MM.1S (cell line): ENCODE measurements at regions not wholly inside any gene's neighbourhood (a gene's known extent, or its start where the extent isn't known, plus 50 kb on each side); places are given as distances from the start of the nearest gene placed in this dataset.
"Not testable (repeated sequence)": the region's sequence is repeated elsewhere in the genome, so short reads cannot be mapped to it uniquely, and the experiment has no call there.

Experiments
- DNase-seq: peaks from one replicate; pipeline ENCODE4 v3.0.0-alpha.2; 2015
- H2AFZ ChIP-seq: fragments of 300-600 bp; sonication (generic); 2 replicates; pipeline ENCODE4 v1.6.0; 2016; ENCODE audit warnings: antibody characterized with exemption, low read length
- H3F3A ChIP-seq: fragments of 300-600 bp; sonication (generic); 2 replicates; pipeline ENCODE4 v1.6.1; 2016; ENCODE audit warnings: mild to moderate bottlenecking, antibody characterized with exemption, low read length, moderate library complexity, mixed read lengths; ENCODE audit not compliant: insufficient read depth
- H3K27ac ChIP-seq: fragments of 300-600 bp; sonication (generic); 2 replicates; pipeline ENCODE4 v1.5.1; 2016; ENCODE audit warnings: mild to moderate bottlenecking, low read length
- H3K27me3 ChIP-seq: fragments of 300-600 bp; sonication (generic); replicated peaks from 2 replicates; pipeline ENCODE4 v1.6.0; 2016; ENCODE audit warnings: low read length; ENCODE audit not compliant: insufficient read depth
- H3K36me3 ChIP-seq: fragments of 300-600 bp; sonication (generic); replicated peaks from 2 replicates; pipeline ENCODE4 v1.6.1; 2016; ENCODE audit warnings: mild to moderate bottlenecking, low read length, mixed read lengths; ENCODE audit not compliant: insufficient read depth
- H3K4me1 ChIP-seq: fragments of 300-600 bp; sonication (generic); 2 replicates; pipeline ENCODE4 v1.6.1; 2016; ENCODE audit warnings: low read length, mixed read lengths
- H3K4me2 ChIP-seq: fragments of 300-600 bp; sonication (generic); 2 replicates; pipeline ENCODE4 v1.6.0; 2016; ENCODE audit warnings: low read depth, low read length
- H3K4me3 ChIP-seq: fragments of 300-600 bp; sonication (generic); 2 replicates; pipeline ENCODE4 v1.5.1; 2016; ENCODE audit warnings: low read length, mixed read lengths
- H3K79me2 ChIP-seq: fragments of 300-600 bp; sonication (generic); 2 replicates; pipeline ENCODE4 v1.6.1; 2016; ENCODE audit warnings: mixed run types, low read length, mixed read lengths
- H3K9ac ChIP-seq: fragments of 300-600 bp; sonication (generic); 2 replicates; pipeline ENCODE4 v1.6.1; 2016; ENCODE audit warnings: low read length, mixed read lengths
- H3K9me2 ChIP-seq: fragments of 300-600 bp; sonication (generic); replicated peaks from 2 replicates; pipeline ENCODE4 v1.6.1; 2016; ENCODE audit warnings: mild to moderate bottlenecking, low read length, mixed read lengths; ENCODE audit not compliant: insufficient read depth
- H3K9me3 ChIP-seq: fragments of 300-600 bp; sonication (generic); replicated peaks from 2 replicates; pipeline ENCODE4 v1.6.1; 2016; ENCODE audit warnings: mild to moderate bottlenecking, low read length, mixed read lengths; ENCODE audit not compliant: insufficient read depth
- H4K20me1 ChIP-seq: fragments of 300-600 bp; sonication (generic); 2 replicates; pipeline ENCODE4 v1.6.1; 2016; ENCODE audit warnings: mild to moderate bottlenecking, low read length, moderate library complexity, mixed read lengths; ENCODE audit not compliant: insufficient read depth
- CTCF ChIP-seq: fragments of 300-600 bp; sonication (generic); IDR thresholded peaks from 2 replicates; pipeline ENCODE4 v1.5.1; 2016; ENCODE audit warnings: antibody characterized with exemption, low read length, mixed read lengths
- EZH2 ChIP-seq: fragments of 300-600 bp; sonication (generic); optimal IDR thresholded peaks from 2 replicates; pipeline ENCODE3; 2017; ENCODE audit warnings: low read depth, mild to moderate bottlenecking, antibody characterized with exemption, low read length, mixed read lengths
- EZH2phosphoT487 ChIP-seq: fragments of 300-600 bp; sonication (generic); IDR thresholded peaks from 2 replicates; pipeline ENCODE4 v1.6.1; 2018; ENCODE audit warnings: antibody characterized with exemption, low read length

- Histone ChIP-seq H3K79me2 (no peaks in the 10 kb centered on the region), H3K27ac (no peak overlapping the region), H3K4me2 (no peak overlapping the region), H2AFZ (no peak overlapping the region), H3K9me2 (no peaks in the 10 kb centered on the region), H3K9ac (no peak overlapping the region), H3F3A (no peaks in the 10 kb centered on the region), H3K27me3 (no peaks in the 10 kb centered on the region), H4K20me1 (no peaks in the 10 kb centered on the region), H3K4me1 (no peaks in the 10 kb centered on the region), H3K9me3 (no peaks in the 10 kb centered on the region), H3K4me3 (no peak overlapping the region), H3K36me3 (no peaks in the 10 kb centered on the region)
- DNase-seq, result no peak
- TF ChIP-seq EZH2phosphoT487, result no peak
Measured at GRCh38 chr10:3255616-3256015, 83.0 kb upstream of the PITRM1 start.

GRCh38 chr10:3255075-3255474 lies 82.5 kb upstream of the PITRM1 start:
- Histone ChIP-seq H4K20me1 (no peaks in the 10 kb centered on the region), H2AFZ (no peak overlapping the region), H3K27me3 (no peaks in the 10 kb centered on the region), H3K36me3 (no peaks in the 10 kb centered on the region), H3K79me2 (no peaks in the 10 kb centered on the region), H3F3A (no peaks in the 10 kb centered on the region), H3K4me2 (no peak overlapping the region), H3K9me3 (no peaks in the 10 kb centered on the region), H3K9me2 (no peaks in the 10 kb centered on the region), H3K4me1 (no peaks in the 10 kb centered on the region), H3K27ac (no peak overlapping the region), H3K4me3 (no peak overlapping the region), H3K9ac (no peak overlapping the region)
- no peak for DNase-seq
- no peak for TF ChIP-seq EZH2phosphoT487
- TF ChIP-seq CTCF, result no peak
- no peak for TF ChIP-seq EZH2

- not testable (repeated sequence) for H3K79me2 ChIP-seq, H3K36me3 ChIP-seq, H4K20me1 ChIP-seq, H3K4me3 ChIP-seq, DNase-seq, H3K9me2 ChIP-seq, H3K9me3 ChIP-seq, H2AFZ ChIP-seq, H3K4me1 ChIP-seq, H3K27ac ChIP-seq, H3K9ac ChIP-seq, H3K27me3 ChIP-seq, H3K4me2 ChIP-seq, H3F3A ChIP-seq
Measured at GRCh38 chr10:3253974-3254373, 81.4 kb upstream of the PITRM1 start.

- TF ChIP-seq EZH2phosphoT487 (no peak), CTCF (no peak), EZH2 (no peak)
- H3K9me3 ChIP-seq, result 0 out of 2 replicates have a peak, but pooled peaks cover under 1% of the 10 kb centered on the region
- H3F3A ChIP-seq, result no peaks in the 10 kb centered on the region
- H3K36me3 ChIP-seq, result no peaks in the 10 kb centered on the region
- H3K4me1 ChIP-seq, result no peaks in the 10 kb centered on the region
- H4K20me1 ChIP-seq, result no peaks in the 10 kb centered on the region
- no peak overlapping the region for H3K4me2 ChIP-seq
- no peaks in the 10 kb centered on the region for H3K79me2 ChIP-seq
- H2AFZ ChIP-seq, result no peak overlapping the region
- no peaks in the 10 kb centered on the region for H3K27me3 ChIP-seq
- H3K27ac ChIP-seq, result no peak overlapping the region
- H3K4me3 ChIP-seq, result no peak overlapping the region
- DNase-seq, result no peak
- H3K9me2 ChIP-seq, result no peaks in the 10 kb centered on the region
- H3K9ac ChIP-seq, result no peak overlapping the region
Measured at GRCh38 chr10:3251172-3251571, 78.6 kb upstream of the PITRM1 start.
